Neural progenitor cell (in vitro differentiated cells): ENCODE measurements at regions not wholly inside any gene's neighbourhood (a gene's known extent, or its start where the extent isn't known, plus 50 kb on each side); places are given as distances from the start of the nearest gene placed in this dataset.
A peak's percentile ranks its signal among the peaks of the same experiment; 100 is the strongest.

Experiments used
- DNase-seq: peaks from one replicate; pipeline ENCODE4 v3.0.0-alpha.2; 2016; ENCODE audit warnings: low spot score
- H2AFZ ChIP-seq: fragments of 200-600 bp; sonication (generic); replicated peaks from 2 replicates; pipeline ENCODE4 v1.6.1; 2016; ENCODE audit warnings: antibody characterized with exemption
- H3F3A ChIP-seq: fragments of 200-600 bp; sonication (generic); 2 replicates; pipeline ENCODE4 v1.6.1; 2016; ENCODE audit warnings: antibody characterized with exemption, low read depth
- H3K27ac ChIP-seq: fragments of 200-600 bp; sonication (generic); 2 replicates; pipeline ENCODE4 v1.5.1; 2016; ENCODE audit warnings: mild to moderate bottlenecking
- H3K27me3 ChIP-seq: fragments of 200-600 bp; sonication (generic); 2 replicates; pipeline ENCODE4 v1.6.1; 2016; ENCODE audit warnings: mild to moderate bottlenecking, moderate library complexity
- H3K36me3 ChIP-seq: fragments of 200-600 bp; sonication (generic); 2 replicates; pipeline ENCODE4 v1.5.1; 2016
- H3K4me1 ChIP-seq: fragments of 200-600 bp; sonication (generic); 2 replicates; pipeline ENCODE4 v1.6.1; 2016; ENCODE audit warnings: mixed run types
- H3K4me2 ChIP-seq: fragments of 200-600 bp; sonication (generic); 2 replicates; pipeline ENCODE4 v1.6.1; 2016
- H3K4me3 ChIP-seq: fragments of 200-600 bp; sonication (generic); 2 replicates; pipeline ENCODE4 v1.5.1; 2016
- H3K79me2 ChIP-seq: fragments of 200-600 bp; sonication (generic); 2 replicates; pipeline ENCODE4 v1.6.1; 2016; ENCODE audit warnings: low read depth
- H3K9ac ChIP-seq: fragments of 200-600 bp; sonication (generic); 2 replicates; pipeline ENCODE4 v1.6.1; 2016
- H3K9me3 ChIP-seq: fragments of 200-600 bp; sonication (generic); 2 replicates; pipeline ENCODE4 v1.5.1; 2016; ENCODE audit warnings: low read depth
- H4K20me1 ChIP-seq: fragments of 200-600 bp; sonication (generic); 2 replicates; pipeline ENCODE4 v1.6.1; 2016; ENCODE audit warnings: low read depth
- H3K27ac Mint-ChIP-seq: 3 replicates; pipeline ENCODE4 v1.8.0; 2021; ENCODE audit warnings: mixed read lengths
- H3K27me3 Mint-ChIP-seq: 2 replicates; pipeline ENCODE4 v1.8.0; 2022; ENCODE audit warnings: low read depth, mild to moderate bottlenecking, inconsistent platforms, moderate library complexity, mixed read lengths; ENCODE audit not compliant: insufficient read depth
- H3K36me3 Mint-ChIP-seq: 3 replicates; pipeline ENCODE4 v1.8.0; 2021; ENCODE audit warnings: mixed read lengths
- H3K4me1 Mint-ChIP-seq: 3 replicates; pipeline ENCODE4 v1.8.0; 2021; ENCODE audit warnings: mixed read lengths
- H3K4me3 Mint-ChIP-seq: 3 replicates; pipeline ENCODE4 v1.8.0; 2021; ENCODE audit warnings: mild to moderate bottlenecking, moderate library complexity, mixed read lengths
- H3K9me3 Mint-ChIP-seq: 3 replicates; pipeline ENCODE4 v1.8.0; 2020; ENCODE audit warnings: mixed read lengths
- EZH2 ChIP-seq: fragments of 200-600 bp; sonication (generic); IDR thresholded peaks from 2 replicates; pipeline ENCODE4 v1.6.1; 2017; ENCODE audit warnings: antibody characterized with exemption, mild to moderate bottlenecking, moderate library complexity
- EZH2phosphoT487 ChIP-seq: fragments of 200-600 bp; sonication (generic); IDR thresholded peaks from 2 replicates; pipeline ENCODE4 v1.6.1; 2017; ENCODE audit warnings: antibody characterized with exemption
- TF ChIP-seq, protein P1 (sequence below): fragments of 200-600 bp; sonication (generic); IDR thresholded peaks from 2 replicates; pipeline ENCODE4 v1.5.1; 2017; ENCODE audit warnings: antibody characterized with exemption, mild to moderate bottlenecking

- Histone ChIP-seq H3K4me3 (no peak overlapping the region), H3K79me2 (no peaks in the 10 kb centered on the region), H3K27ac (no peak overlapping the region), H3K9ac (no peak overlapping the region), H3K4me1 (no peaks in the 10 kb centered on the region), H4K20me1 (no peaks in the 10 kb centered on the region), H3K36me3 (no peaks in the 10 kb centered on the region), H3K27me3 (no peaks in the 10 kb centered on the region), H2AFZ (no peak overlapping the region), H3K9me3 (no peaks in the 10 kb centered on the region), H3K4me2 (no peak overlapping the region), H3F3A (no peaks in the 10 kb centered on the region)
- Mint-ChIP-seq H3K4me1 (peaks cover 13% of the 10 kb centered on the region), H3K4me3 (no peak overlapping the region), H3K27me3 (no peaks in the 10 kb centered on the region), H3K27ac (no peak overlapping the region), H3K9me3 (no peaks in the 10 kb centered on the region), H3K36me3 (no peaks in the 10 kb centered on the region)
- TF ChIP-seq EZH2phosphoT487, result no peak
- no peak for TF ChIP-seq EZH2
- TF ChIP-seq, protein P1, sequence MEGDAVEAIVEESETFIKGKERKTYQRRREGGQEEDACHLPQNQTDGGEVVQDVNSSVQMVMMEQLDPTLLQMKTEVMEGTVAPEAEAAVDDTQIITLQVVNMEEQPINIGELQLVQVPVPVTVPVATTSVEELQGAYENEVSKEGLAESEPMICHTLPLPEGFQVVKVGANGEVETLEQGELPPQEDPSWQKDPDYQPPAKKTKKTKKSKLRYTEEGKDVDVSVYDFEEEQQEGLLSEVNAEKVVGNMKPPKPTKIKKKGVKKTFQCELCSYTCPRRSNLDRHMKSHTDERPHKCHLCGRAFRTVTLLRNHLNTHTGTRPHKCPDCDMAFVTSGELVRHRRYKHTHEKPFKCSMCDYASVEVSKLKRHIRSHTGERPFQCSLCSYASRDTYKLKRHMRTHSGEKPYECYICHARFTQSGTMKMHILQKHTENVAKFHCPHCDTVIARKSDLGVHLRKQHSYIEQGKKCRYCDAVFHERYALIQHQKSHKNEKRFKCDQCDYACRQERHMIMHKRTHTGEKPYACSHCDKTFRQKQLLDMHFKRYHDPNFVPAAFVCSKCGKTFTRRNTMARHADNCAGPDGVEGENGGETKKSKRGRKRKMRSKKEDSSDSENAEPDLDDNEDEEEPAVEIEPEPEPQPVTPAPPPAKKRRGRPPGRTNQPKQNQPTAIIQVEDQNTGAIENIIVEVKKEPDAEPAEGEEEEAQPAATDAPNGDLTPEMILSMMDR, result peak; percentile 99
- DNase-seq, result peak; percentile 87
Observed at GRCh38 chr9:18255158-18255629, 218.8 kb upstream of the ADAMTSL1 start.

GRCh38 chr9:18255747-18256146 is 218.2 kb upstream of the ADAMTSL1 start:
- Histone ChIP-seq H3K4me2 (no peak overlapping the region), H2AFZ (no peak overlapping the region)
- H3K27ac Mint-ChIP-seq, result no peak overlapping the region

GRCh38 chr9:18256568-18256967 is 217.4 kb upstream of the ADAMTSL1 start:
- Histone ChIP-seq H3K4me1 (no peaks in the 10 kb centered on the region), H3K4me2 (no peak overlapping the region), H3K9ac (no peak overlapping the region), H4K20me1 (no peaks in the 10 kb centered on the region), H3K27ac (no peak overlapping the region), H2AFZ (no peak overlapping the region), H3K9me3 (no peaks in the 10 kb centered on the region), H3F3A (no peaks in the 10 kb centered on the region), H3K27me3 (no peaks in the 10 kb centered on the region), H3K36me3 (no peaks in the 10 kb centered on the region), H3K79me2 (no peaks in the 10 kb centered on the region), H3K4me3 (no peak overlapping the region)
- DNase-seq, result no peak
- H3K27ac Mint-ChIP-seq, result no peak overlapping the region
- no peaks in the 10 kb centered on the region for H3K27me3 Mint-ChIP-seq
- no peaks in the 10 kb centered on the region for H3K9me3 Mint-ChIP-seq
- no peak overlapping the region for H3K4me3 Mint-ChIP-seq
- TF ChIP-seq, protein P1, result no peak
- no peaks in the 10 kb centered on the region for H3K36me3 Mint-ChIP-seq
- peaks cover 17% of the 10 kb centered on the region for H3K4me1 Mint-ChIP-seq

More at GRCh38 chr9:18255747-18256146, 218.2 kb upstream of the ADAMTSL1 start:
- Mint-ChIP-seq H3K27me3 (no peaks in the 10 kb centered on the region), H3K36me3 (no peaks in the 10 kb centered on the region), H3K4me1 (peaks cover 13% of the 10 kb centered on the region), H3K4me3 (no peak overlapping the region), H3K9me3 (no peaks in the 10 kb centered on the region)
- H3K4me3 ChIP-seq, result no peak overlapping the region
- H3K4me1 ChIP-seq, result no peaks in the 10 kb centered on the region
- H3K9me3 ChIP-seq, result no peaks in the 10 kb centered on the region
- TF ChIP-seq EZH2phosphoT487 (no peak), EZH2 (no peak)
- TF ChIP-seq, protein P1, result no peak
- no peaks in the 10 kb centered on the region for H3K79me2 ChIP-seq
- DNase-seq, result no peak
- H4K20me1 ChIP-seq, result no peaks in the 10 kb centered on the region
- H3K27me3 ChIP-seq, result no peaks in the 10 kb centered on the region
- H3K9ac ChIP-seq, result no peak overlapping the region
- no peaks in the 10 kb centered on the region for H3K36me3 ChIP-seq
- no peaks in the 10 kb centered on the region for H3F3A ChIP-seq
- no peak overlapping the region for H3K27ac ChIP-seq
